GM18502 (cell line): ENCODE measurements at regions not wholly inside any gene's neighbourhood (a gene's known extent, or its start where the extent isn't known, plus 50 kb on each side); places are given as distances from the start of the nearest gene placed in this dataset.

ENCODE experiments used
- ATAC-seq: cut with Tn5 transposase; IDR thresholded peaks from one replicate; pipeline ENCODE4 v1.9.1; 2021; ENCODE audit warnings: mild to moderate bottlenecking; ENCODE audit not compliant: unreplicated experiment, poor library complexity

- no peak for ATAC-seq
Measured at GRCh38 chr6:165229216-165229615, 80.2 kb downstream of the C6orf118 start.

- ATAC-seq: no peak
Measured at GRCh38 chr6:165227644-165228329, 81.6 kb downstream of the C6orf118 start.

GRCh38 chr6:165223736-165224135 is 85.7 kb downstream of the C6orf118 start:
- no peak for ATAC-seq

GRCh38 chr6:165223101-165223500 is 86.3 kb downstream of the C6orf118 start:
- ATAC-seq: no peak

- no peak for ATAC-seq
Measured at GRCh38 chr6:165222315-165223025, 86.9 kb downstream of the C6orf118 start.

- ATAC-seq: no peak
Measured at GRCh38 chr6:165220045-165220444, 89.4 kb downstream of the C6orf118 start.

- no peak for ATAC-seq
Measured at GRCh38 chr6:165219629-165220028, 89.8 kb downstream of the C6orf118 start.

GRCh38 chr6:165218829-165219228 is 90.6 kb downstream of the C6orf118 start:
- ATAC-seq: no peak

- ATAC-seq: no peak
Measured at GRCh38 chr6:165206798-165207197, 102.6 kb downstream of the C6orf118 start.

GRCh38 chr6:165205632-165206031 is 103.8 kb downstream of the C6orf118 start:
- no peak for ATAC-seq

DNA sequence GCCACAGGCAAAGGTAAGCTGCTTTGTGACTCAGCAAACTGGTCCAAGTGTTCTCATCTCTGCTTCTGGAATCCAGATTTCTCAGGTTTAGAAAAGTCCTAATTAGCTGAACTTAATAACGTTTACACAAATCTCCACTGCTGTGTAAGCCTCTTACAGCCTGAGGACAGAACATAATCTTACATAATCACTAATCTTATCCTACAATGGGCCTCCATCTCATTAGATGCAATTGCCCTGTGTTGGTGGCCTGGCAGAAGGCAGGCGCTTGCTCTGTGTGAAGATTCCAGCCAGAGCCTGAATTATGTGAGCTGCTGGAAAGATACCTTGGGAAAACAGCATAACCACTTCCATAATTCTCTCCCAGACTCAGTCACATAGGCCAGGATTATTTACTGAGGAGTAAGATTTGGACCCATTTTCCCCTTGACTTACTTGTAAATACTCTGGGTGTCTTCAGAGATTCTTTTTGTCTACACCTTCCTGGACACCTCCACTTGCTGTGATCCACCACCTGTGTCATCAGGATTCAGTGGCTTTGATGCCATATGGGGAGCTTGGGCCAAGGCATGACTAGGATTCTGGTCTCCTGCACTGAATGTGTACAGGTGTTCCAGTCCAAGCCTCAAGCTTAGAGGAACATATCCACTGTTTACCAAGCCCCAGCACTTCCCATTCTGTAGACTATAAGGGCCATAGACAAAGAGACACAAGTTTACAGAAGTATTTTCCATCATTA is 104.4 kb downstream of the C6orf118 start:
- ATAC-seq: no peak

DNA sequence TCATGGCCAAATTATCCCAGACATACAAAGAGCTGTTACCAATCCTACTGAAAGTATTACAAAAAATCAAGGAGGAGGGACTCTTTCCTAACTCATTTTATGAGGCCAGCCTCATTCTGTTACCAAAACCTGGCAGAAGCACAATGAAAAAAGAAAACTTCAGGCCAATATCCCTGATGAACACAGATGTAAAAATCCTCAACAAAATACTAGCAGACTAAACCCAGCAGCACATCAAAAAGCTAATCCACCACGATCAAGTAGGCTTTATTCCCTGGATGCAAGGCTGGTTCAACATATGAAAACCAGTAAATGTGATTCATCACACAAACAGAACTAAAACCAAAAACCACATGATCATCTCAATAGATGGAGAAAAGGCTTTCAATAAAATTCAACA is 109.2 kb downstream of the C6orf118 start:
- no peak for ATAC-seq

- no peak for ATAC-seq
Measured at GRCh38 chr6:165191461-165191860, 117.9 kb downstream of the C6orf118 start.

DNA sequence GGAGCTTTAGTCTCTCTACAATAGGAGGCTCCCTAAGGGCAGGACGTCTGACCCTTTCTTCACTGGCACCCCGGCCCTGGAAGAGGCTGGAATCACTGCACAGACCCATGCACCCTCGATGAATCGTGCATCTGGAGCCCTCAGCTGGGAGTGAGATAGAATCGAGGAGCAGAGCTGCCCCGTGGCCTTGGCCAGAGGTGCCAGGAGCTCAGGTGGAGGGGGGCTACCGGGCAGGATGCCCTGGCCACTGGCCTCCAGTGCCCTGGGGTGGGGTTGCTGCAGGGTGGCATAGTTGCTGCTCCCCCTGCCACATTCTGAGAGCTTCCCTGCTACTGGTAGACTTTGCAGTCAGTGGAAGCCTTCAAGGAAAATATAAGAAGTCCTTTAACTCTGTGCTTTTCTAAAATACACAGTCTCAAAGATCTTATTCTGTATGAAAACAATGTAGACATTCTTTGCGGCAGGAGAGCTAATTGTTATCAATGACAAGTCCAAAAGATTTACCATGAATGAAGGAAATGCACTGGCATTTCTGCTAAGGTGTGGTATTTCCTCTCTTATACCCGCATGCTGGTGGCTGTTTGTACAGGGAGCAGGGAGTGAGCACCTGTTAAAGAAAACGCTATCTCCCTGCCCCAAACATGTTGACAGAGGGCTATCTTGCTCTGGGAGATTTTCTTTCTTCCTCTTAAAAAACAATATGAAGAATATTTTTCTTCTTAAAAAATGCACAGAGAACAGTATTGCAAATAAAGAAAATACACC is 122.8 kb downstream of the C6orf118 start:
- no peak for ATAC-seq

GRCh38 chr6:165186041-165186440 is 123.4 kb downstream of the C6orf118 start:
- no peak for ATAC-seq

DNA sequence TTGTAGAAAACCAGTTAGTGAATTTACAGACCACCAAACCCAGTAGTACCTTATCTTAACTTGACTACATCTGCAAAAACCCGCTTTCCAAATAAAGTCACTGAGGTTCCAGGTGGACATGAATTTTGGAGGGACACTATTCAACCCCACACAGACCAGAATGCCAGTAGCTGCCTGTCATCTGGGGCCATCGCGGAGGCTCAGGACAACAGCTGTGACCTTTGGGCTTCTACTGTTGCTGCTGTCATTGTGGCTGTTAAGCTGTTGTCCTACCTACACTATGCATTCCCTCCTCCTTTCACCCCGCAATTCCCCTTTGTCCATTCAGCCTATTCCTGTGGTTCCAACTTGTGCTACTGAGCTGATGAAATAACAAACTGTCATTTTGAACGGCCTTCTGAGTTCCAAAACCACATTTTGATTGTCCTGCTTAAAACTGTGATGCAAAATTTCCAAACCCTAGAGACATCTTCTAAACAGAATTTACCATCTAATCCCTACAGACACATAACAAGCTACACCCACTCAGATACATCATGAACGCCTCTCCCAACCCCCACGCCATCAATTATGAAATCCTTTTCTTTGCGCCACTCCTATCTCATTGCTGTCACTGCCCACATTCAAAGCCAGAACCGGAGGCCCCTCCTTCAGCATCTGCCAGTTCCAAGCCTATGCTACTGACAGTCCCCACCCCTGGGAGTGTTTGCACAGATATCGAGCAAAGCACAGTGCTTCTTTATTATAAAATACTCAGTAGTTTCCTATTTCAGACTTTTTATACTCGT is 125.0 kb downstream of the C6orf118 start:
- no peak for ATAC-seq

GRCh38 chr6:165183496-165184140 is 125.8 kb downstream of the C6orf118 start:
- no peak for ATAC-seq

DNA sequence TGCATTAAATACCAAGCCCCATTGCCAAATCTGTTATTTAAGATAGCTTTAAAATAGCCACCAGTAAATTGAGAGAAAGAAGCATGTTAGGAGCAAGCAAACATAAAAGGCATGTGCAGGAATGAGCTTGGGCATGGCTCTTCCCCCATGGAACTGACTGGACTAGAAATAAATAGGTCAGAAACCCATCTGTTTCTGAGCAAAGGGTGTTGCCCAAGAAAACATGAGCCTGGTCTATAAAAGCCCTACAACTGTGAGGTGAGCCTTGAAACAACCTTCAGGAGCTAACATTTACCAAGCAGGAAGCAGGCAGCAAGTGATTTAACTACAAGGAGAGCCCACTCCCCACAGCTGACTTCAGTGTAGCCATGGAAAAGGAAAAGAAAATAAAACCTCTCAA is 126.3 kb downstream of the C6orf118 start:
- ATAC-seq: no peak

- ATAC-seq: no peak
Measured at GRCh38 chr6:165181951-165182414, 127.4 kb downstream of the C6orf118 start.
